ENCODE measurements at regions not wholly inside any gene's neighbourhood (a gene's known extent, or its start where the extent isn't known, plus 50 kb on each side); places are given as distances from the start of the nearest gene placed in this dataset.

DNA sequence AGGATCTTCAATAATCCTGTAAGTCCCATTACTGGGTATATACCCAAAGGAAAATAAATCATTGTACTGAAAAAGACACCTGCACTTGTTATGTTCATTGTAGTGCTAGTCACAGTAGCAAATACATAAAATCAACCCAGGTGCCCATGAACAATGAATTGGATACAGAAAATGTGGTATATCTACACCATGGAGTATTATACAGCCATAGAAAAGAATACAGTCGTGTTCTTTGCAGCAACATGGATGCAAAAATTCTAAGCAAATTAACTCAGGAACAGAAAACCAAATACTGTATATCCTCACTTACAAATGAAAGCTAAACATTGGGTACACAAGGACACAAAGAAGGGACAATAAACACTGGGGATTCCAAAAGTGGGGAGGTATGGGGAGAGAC, 100.8 kb upstream of the BMP2K start:
- Histone ChIP-seq H3K23ac (ENCODE audit: low read depth, low read length, poor library complexity) (no peak overlapping the region), H3K18ac (ENCODE audit: low read length) (no peak overlapping the region), H4K8ac (ENCODE audit: low read depth, low read length) (no peak overlapping the region), H3K4me3 (ENCODE audit: low read length in 2 of 2) (no peak overlapping the region), H2BK120ac (ENCODE audit: low read depth, low read length) (no peak overlapping the region), H3K9me3 (replicated peaks in 1 of 2; ENCODE audit: control insufficient read depth in 2 of 2, insufficient read depth in 1 of 2, low read depth in 1 of 2, low read length in 2 of 2) (peaks cover 0 to 4% of the 10 kb centered on the region in 2 donors), H3K27me3 (ENCODE audit: control insufficient read depth in 3 of 3, insufficient read depth in 3 of 3, low read depth in 1 of 3, low read length in 3 of 3) (peaks cover 0 to 14% (median 0%) of the 10 kb centered on the region in 3 experiments), H2BK15ac (ENCODE audit: low read length) (no peak overlapping the region), H2BK12ac (ENCODE audit: low read length) (no peak overlapping the region), H3K14ac (ENCODE audit: low read length) (no peak overlapping the region), H3K9ac (ENCODE audit: low read depth, low read length, poor library complexity) (no peak overlapping the region), H3K4ac (ENCODE audit: low read length) (no peak overlapping the region), H3K79me1 (ENCODE audit: low read depth, low read length) (no peaks in the 10 kb centered on the region), H3K27ac (replicated peaks; ENCODE audit: low read length) (no peak overlapping the region), H3K36me3 (replicated peaks in 1 of 2; ENCODE audit: control insufficient read depth in 2 of 2, insufficient read depth in 2 of 2, low read length in 2 of 2) (no peaks in the 10 kb centered on the region), H3K4me1 (ENCODE audit: control insufficient read depth in 2 of 2, insufficient read depth in 1 of 2, low read depth in 1 of 2, low read length in 2 of 2) (no peaks in the 10 kb centered on the region), H2AFZ (ENCODE audit: low read length) (no peak overlapping the region), H2BK5ac (ENCODE audit: low read length) (no peak overlapping the region), H4K91ac (ENCODE audit: low read depth, low read length, poor library complexity) (no peak overlapping the region), H2AK5ac (ENCODE audit: low read depth, low read length) (no peak overlapping the region), H3K4me2 (ENCODE audit: insufficient read depth, low read length, poor library complexity, severe bottlenecking) (no peak overlapping the region)
- no peak for DNase-seq (ENCODE audit: low spot score)
- WGBS, 2 donors (ENCODE audit: extremely low coverage in 2 of 2, insufficient read length in 2 of 2, insufficient replicate concordance in 1 of 2) = no CpG with 5 or more reads among the region's 1 CpG

DNA sequence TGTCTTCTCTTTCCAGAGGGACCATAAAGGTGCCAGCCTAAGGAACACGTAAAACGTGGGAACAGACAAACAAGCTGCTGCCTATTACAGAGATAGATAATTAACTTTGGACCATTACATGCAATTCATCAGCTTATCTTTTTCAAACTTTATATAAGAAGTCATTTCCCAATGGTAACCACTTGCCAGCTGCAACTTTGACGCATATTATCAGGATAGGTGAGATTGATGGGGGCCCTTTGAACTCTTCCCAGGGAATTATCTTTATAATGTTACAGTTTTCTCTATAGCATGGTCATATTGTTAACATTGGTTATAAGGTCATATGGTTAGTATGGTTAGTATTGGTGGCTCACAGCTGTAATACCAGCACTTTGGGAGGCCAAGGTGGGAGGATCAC, 94.1 kb upstream of the BMP2K start:
- Histone ChIP-seq H3K9me3 (replicated peaks in 1 of 2; ENCODE audit: control insufficient read depth in 2 of 2, insufficient read depth in 1 of 2, low read depth in 1 of 2, low read length in 2 of 2) (no peaks in the 10 kb centered on the region), H4K91ac (ENCODE audit: low read depth, low read length, poor library complexity) (no peak overlapping the region), H3K27ac (replicated peaks; ENCODE audit: low read length) (no peak overlapping the region), H3K36me3 (replicated peaks in 1 of 2; ENCODE audit: control insufficient read depth in 2 of 2, insufficient read depth in 2 of 2, low read length in 2 of 2) (no peaks in the 10 kb centered on the region), H2BK120ac (ENCODE audit: low read depth, low read length) (no peak overlapping the region), H2BK15ac (ENCODE audit: low read length) (no peak overlapping the region), H3K4me3 (ENCODE audit: low read length in 2 of 2) (no peak overlapping the region), H3K4ac (ENCODE audit: low read length) (no peak overlapping the region), H3K79me1 (ENCODE audit: low read depth, low read length) (no peaks in the 10 kb centered on the region), H2AK5ac (ENCODE audit: low read depth, low read length) (no peak overlapping the region), H3K4me2 (ENCODE audit: insufficient read depth, low read length, poor library complexity, severe bottlenecking) (no peak overlapping the region), H2BK12ac (ENCODE audit: low read length) (no peak overlapping the region), H3K27me3 (ENCODE audit: control insufficient read depth in 3 of 3, insufficient read depth in 3 of 3, low read depth in 1 of 3, low read length in 3 of 3) (peaks cover 0 to 6% (median 2%) of the 10 kb centered on the region in 3 experiments), H2BK5ac (ENCODE audit: low read length) (no peak overlapping the region), H3K9ac (ENCODE audit: low read depth, low read length, poor library complexity) (no peak overlapping the region), H3K14ac (ENCODE audit: low read length) (no peak overlapping the region), H3K18ac (ENCODE audit: low read length) (no peak overlapping the region), H3K4me1 (ENCODE audit: control insufficient read depth in 2 of 2, insufficient read depth in 1 of 2, low read depth in 1 of 2, low read length in 2 of 2) (no peaks in the 10 kb centered on the region), H4K8ac (ENCODE audit: low read depth, low read length) (no peak overlapping the region), H2AFZ (ENCODE audit: low read length) (no peak overlapping the region), H3K23ac (ENCODE audit: low read depth, low read length, poor library complexity) (no peak overlapping the region)
- whole genome bisulfite sequencing, 2 donors (ENCODE audit: extremely low coverage in 2 of 2, insufficient read length in 2 of 2, insufficient replicate concordance in 1 of 2) = no CpG with 5 or more reads among the region's 3 CpGs
- DNase-seq (ENCODE audit: low spot score) = no peak

- Histone ChIP-seq H3K4me2 (ENCODE audit: insufficient read depth, low read length, poor library complexity, severe bottlenecking) (no peak overlapping the region), H3K23ac (ENCODE audit: low read depth, low read length, poor library complexity) (no peak overlapping the region), H3K14ac (ENCODE audit: low read length) (no peak overlapping the region), H2BK5ac (ENCODE audit: low read length) (no peak overlapping the region), H3K9me3 (replicated peaks in 1 of 2; ENCODE audit: control insufficient read depth in 2 of 2, insufficient read depth in 1 of 2, low read depth in 1 of 2, low read length in 2 of 2) (no peaks in the 10 kb centered on the region), H3K27ac (replicated peaks; ENCODE audit: low read length) (no peak overlapping the region), H3K27me3 (ENCODE audit: control insufficient read depth in 3 of 3, insufficient read depth in 3 of 3, low read depth in 1 of 3, low read length in 3 of 3) (peaks cover 0 to 6% (median 2%) of the 10 kb centered on the region in 3 experiments), H3K9ac (ENCODE audit: low read depth, low read length, poor library complexity) (no peak overlapping the region), H3K4me1 (ENCODE audit: control insufficient read depth in 2 of 2, insufficient read depth in 1 of 2, low read depth in 1 of 2, low read length in 2 of 2) (no peaks in the 10 kb centered on the region), H3K18ac (ENCODE audit: low read length) (no peak overlapping the region), H2AK5ac (ENCODE audit: low read depth, low read length) (no peak overlapping the region), H4K8ac (ENCODE audit: low read depth, low read length) (no peak overlapping the region), H3K79me1 (ENCODE audit: low read depth, low read length) (no peaks in the 10 kb centered on the region), H3K4ac (ENCODE audit: low read length) (no peak overlapping the region), H2AFZ (ENCODE audit: low read length) (no peak overlapping the region), H3K36me3 (replicated peaks in 1 of 2; ENCODE audit: control insufficient read depth in 2 of 2, insufficient read depth in 2 of 2, low read length in 2 of 2) (no peaks in the 10 kb centered on the region), H2BK12ac (ENCODE audit: low read length) (no peak overlapping the region), H2BK120ac (ENCODE audit: low read depth, low read length) (no peak overlapping the region), H4K91ac (ENCODE audit: low read depth, low read length, poor library complexity) (no peak overlapping the region), H3K4me3 (ENCODE audit: low read length in 2 of 2) (no peak overlapping the region), H2BK15ac (ENCODE audit: low read length) (no peak overlapping the region)
- no peak for DNase-seq (ENCODE audit: low spot score)
Observed at GRCh38 chr4:78683352-78683751, 92.8 kb upstream of the BMP2K start.

DNA sequence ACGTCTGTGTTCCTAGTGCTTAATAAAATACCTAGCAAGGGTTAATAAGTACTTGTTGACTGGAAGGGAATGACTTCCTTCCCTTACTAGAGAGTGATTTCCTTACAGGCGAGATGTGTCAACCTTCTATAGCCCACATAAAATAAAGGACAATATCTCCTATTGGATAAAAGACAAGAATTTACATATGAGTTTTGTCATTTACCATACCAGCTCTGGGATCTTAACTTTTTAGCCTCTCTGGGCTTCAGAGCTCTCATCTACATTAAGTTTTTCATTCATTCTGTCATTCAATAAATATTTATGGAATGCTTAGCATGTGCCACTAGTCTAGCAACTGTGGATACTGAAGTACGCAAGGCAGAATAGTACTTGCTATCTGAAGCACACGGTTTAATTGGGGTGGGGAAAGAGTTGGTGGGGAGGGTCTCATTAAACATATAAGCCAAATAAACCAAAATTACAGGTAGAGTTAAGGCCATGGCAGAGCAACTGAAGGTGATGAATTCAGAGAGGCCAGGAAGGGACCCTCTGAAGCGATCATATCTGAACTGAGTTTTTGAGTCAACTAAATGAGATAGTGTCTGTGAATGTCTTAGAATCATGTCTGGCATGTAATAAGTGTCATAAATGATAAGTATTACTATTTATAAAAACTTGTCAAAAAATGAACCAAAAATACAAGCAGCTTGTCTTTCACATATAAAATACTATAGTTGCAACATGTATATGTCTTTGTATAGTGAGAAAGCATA, 91.6 kb upstream of the BMP2K start:
- Histone ChIP-seq H2AK5ac (ENCODE audit: low read depth, low read length) (no peak overlapping the region), H4K91ac (ENCODE audit: low read depth, low read length, poor library complexity) (no peak overlapping the region), H2BK15ac (ENCODE audit: low read length) (no peak overlapping the region), H3K14ac (ENCODE audit: low read length) (no peak overlapping the region), H2BK120ac (ENCODE audit: low read depth, low read length) (no peak overlapping the region), H3K18ac (ENCODE audit: low read length) (no peak overlapping the region), H3K4ac (ENCODE audit: low read length) (no peak overlapping the region), H2BK5ac (ENCODE audit: low read length) (no peak overlapping the region), H3K36me3 (replicated peaks in 1 of 2; ENCODE audit: control insufficient read depth in 2 of 2, insufficient read depth in 2 of 2, low read length in 2 of 2) (no peaks in the 10 kb centered on the region), H3K9me3 (replicated peaks in 1 of 2; ENCODE audit: control insufficient read depth in 2 of 2, insufficient read depth in 1 of 2, low read depth in 1 of 2, low read length in 2 of 2) (no peaks in the 10 kb centered on the region), H3K79me1 (ENCODE audit: low read depth, low read length) (no peaks in the 10 kb centered on the region), H4K8ac (ENCODE audit: low read depth, low read length) (no peak overlapping the region), H3K4me2 (ENCODE audit: insufficient read depth, low read length, poor library complexity, severe bottlenecking) (no peak overlapping the region), H3K23ac (ENCODE audit: low read depth, low read length, poor library complexity) (no peak overlapping the region), H3K27me3 (ENCODE audit: control insufficient read depth in 3 of 3, insufficient read depth in 3 of 3, low read depth in 1 of 3, low read length in 3 of 3) (peaks cover 0 to 6% (median 2%) of the 10 kb centered on the region in 3 experiments), H3K27ac (replicated peaks; ENCODE audit: low read length) (no peak overlapping the region), H2AFZ (ENCODE audit: low read length) (no peak overlapping the region), H2BK12ac (ENCODE audit: low read length) (no peak overlapping the region), H3K4me3 (ENCODE audit: low read length in 2 of 2) (no peak overlapping the region), H3K9ac (ENCODE audit: low read depth, low read length, poor library complexity) (no peak overlapping the region), H3K4me1 (ENCODE audit: control insufficient read depth in 2 of 2, insufficient read depth in 1 of 2, low read depth in 1 of 2, low read length in 2 of 2) (no peaks in the 10 kb centered on the region)
- WGBS, 2 donors (ENCODE audit: extremely low coverage in 2 of 2, insufficient read length in 2 of 2, insufficient replicate concordance in 1 of 2) = no CpG with 5 or more reads among the region's 5 CpGs
- DNase-seq (ENCODE audit: low spot score) = no peak

Measured in neuronal stem cell (in vitro differentiated cells).